ENCODE measurements at regions not wholly inside any gene's neighbourhood (a gene's known extent, or its start where the extent isn't known, plus 50 kb on each side); places are given as distances from the start of the nearest gene placed in this dataset.
"Not testable (repeated sequence)": the region's sequence is repeated elsewhere in the genome, so short reads cannot be mapped to it uniquely, and the experiment has no call there.

GRCh38 chr14:30345511-30345910, 213.4 kb upstream of the G2E3 start:
- DNase-seq (no peak), ATAC-seq (no peak)
- H3K4me3 ChIP-seq (ENCODE audit: low read length): no peak overlapping the region
- WGBS: 89% methylated on average over 1 of the region's 1 CpG
- no peak overlapping the region for H3K27ac ChIP-seq (ENCODE audit: low read length)
- H3K4me1 ChIP-seq (ENCODE audit: control insufficient read depth, insufficient read depth, low read length): no peaks in the 10 kb centered on the region
- H3K27me3 ChIP-seq (ENCODE audit: control insufficient read depth, insufficient read depth): no peaks in the 10 kb centered on the region
- no peaks in the 10 kb centered on the region for H3K9me3 ChIP-seq (ENCODE audit: control insufficient read depth, low read length)
- intact Hi-C loops (cut with DNase I): no loop called here

GRCh38 chr14:30348445-30348844, 210.5 kb upstream of the G2E3 start:
- intact Hi-C loops (cut with DNase I): no loop called here
- no peaks in the 10 kb centered on the region for H3K4me1 ChIP-seq (ENCODE audit: control insufficient read depth, insufficient read depth, low read length)
- WGBS: 95% methylated on average over 2 of the region's 2 CpGs
- DNase-seq: no peak
- no peak for ATAC-seq
- no peak overlapping the region for H3K4me3 ChIP-seq (ENCODE audit: low read length)
- no peaks in the 10 kb centered on the region for H3K9me3 ChIP-seq (ENCODE audit: control insufficient read depth, low read length)
- H3K27ac ChIP-seq (ENCODE audit: low read length): no peak overlapping the region
- H3K27me3 ChIP-seq (ENCODE audit: control insufficient read depth, insufficient read depth): no peaks in the 10 kb centered on the region

GRCh38 chr14:30349520-30349919, 209.4 kb upstream of the G2E3 start:
- DNase-seq (no peak), ATAC-seq (no peak)
- no peaks in the 10 kb centered on the region for H3K27me3 ChIP-seq (ENCODE audit: control insufficient read depth, insufficient read depth)
- H3K27ac ChIP-seq (ENCODE audit: low read length): no peak overlapping the region
- no peaks in the 10 kb centered on the region for H3K4me1 ChIP-seq (ENCODE audit: control insufficient read depth, insufficient read depth, low read length)
- intact Hi-C loops (cut with DNase I): no loop called here
- H3K9me3 ChIP-seq (ENCODE audit: control insufficient read depth, low read length): no peaks in the 10 kb centered on the region
- H3K4me3 ChIP-seq (ENCODE audit: low read length): no peak overlapping the region
- 86% methylated on average over 3 of the region's 3 CpGs for WGBS

GRCh38 chr14:30354439-30354838, 204.5 kb upstream of the G2E3 start:
- DNase-seq (no peak), ATAC-seq (no peak)
- 40% methylated on average over 1 of the region's 1 CpG for WGBS
- Histone ChIP-seq H3K9me3 (ENCODE audit: control insufficient read depth, low read length) (no peaks in the 10 kb centered on the region), H3K4me3 (ENCODE audit: low read length) (no peak overlapping the region), H3K4me1 (ENCODE audit: control insufficient read depth, insufficient read depth, low read length) (no peaks in the 10 kb centered on the region), H3K27me3 (ENCODE audit: control insufficient read depth, insufficient read depth) (no peaks in the 10 kb centered on the region), H3K27ac (ENCODE audit: low read length) (no peak overlapping the region)
- intact Hi-C loops (cut with DNase I): no loop called here

GRCh38 chr14:30355431-30355913, 203.5 kb upstream of the G2E3 start:
- WGBS: 28% methylated on average over 5 of the region's 5 CpGs
- Histone ChIP-seq H3K4me1 (ENCODE audit: control insufficient read depth, insufficient read depth, low read length) (no peaks in the 10 kb centered on the region), H3K27me3 (ENCODE audit: control insufficient read depth, insufficient read depth) (no peaks in the 10 kb centered on the region), H3K9me3 (ENCODE audit: control insufficient read depth, low read length) (no peaks in the 10 kb centered on the region), H3K27ac (ENCODE audit: low read length) (no peak overlapping the region), H3K4me3 (ENCODE audit: low read length) (no peak overlapping the region)
- ATAC-seq (no peak), DNase-seq (no peak)
- intact Hi-C loops (cut with DNase I): no loop called here

- no peaks in the 10 kb centered on the region for H3K4me1 ChIP-seq (ENCODE audit: control insufficient read depth, insufficient read depth, low read length)
- ATAC-seq: no peak
- H3K27ac ChIP-seq (ENCODE audit: low read length): no peak overlapping the region
- H3K4me3 ChIP-seq (ENCODE audit: low read length): no peak overlapping the region
- intact Hi-C loops (cut with DNase I): no loop called here
- 79% methylated on average over 7 of the region's 7 CpGs for WGBS
- DNase-seq: no peak
- no peaks in the 10 kb centered on the region for H3K27me3 ChIP-seq (ENCODE audit: control insufficient read depth, insufficient read depth)
- no peaks in the 10 kb centered on the region for H3K9me3 ChIP-seq (ENCODE audit: control insufficient read depth, low read length)
Observed at GRCh38 chr14:30356438-30357202, 202.3 kb upstream of the G2E3 start.

- Histone ChIP-seq H3K27me3 (ENCODE audit: control insufficient read depth, insufficient read depth) (no peaks in the 10 kb centered on the region), H3K4me1 (ENCODE audit: control insufficient read depth, insufficient read depth, low read length) (no peaks in the 10 kb centered on the region), H3K9me3 (ENCODE audit: control insufficient read depth, low read length) (no peaks in the 10 kb centered on the region), H3K4me3 (ENCODE audit: low read length) (no peak overlapping the region), H3K27ac (ENCODE audit: low read length) (no peak overlapping the region)
- 90% methylated on average over 8 of the region's 8 CpGs for WGBS
- DNase-seq: no peak
- intact Hi-C loops (cut with DNase I): no loop called here
- ATAC-seq: no peak
Observed at GRCh38 chr14:30357791-30358190, 201.2 kb upstream of the G2E3 start.

- Histone ChIP-seq H3K9me3 (ENCODE audit: control insufficient read depth, low read length) (no peaks in the 10 kb centered on the region), H3K27ac (ENCODE audit: low read length) (no peak overlapping the region), H3K4me1 (ENCODE audit: control insufficient read depth, insufficient read depth, low read length) (no peaks in the 10 kb centered on the region), H3K27me3 (ENCODE audit: control insufficient read depth, insufficient read depth) (no peaks in the 10 kb centered on the region), H3K4me3 (ENCODE audit: low read length) (no peak overlapping the region)
- WGBS: 68% methylated on average over 10 of the region's 10 CpGs
- intact Hi-C loops (cut with DNase I): no loop called here
- no peak for DNase-seq
- no peak for ATAC-seq
Observed at GRCh38 chr14:30362369-30363218, 196.4 kb upstream of the G2E3 start.

- H3K4me3 ChIP-seq (ENCODE audit: low read length); H3K27ac ChIP-seq (ENCODE audit: low read length); H3K4me1 ChIP-seq (ENCODE audit: control insufficient read depth, insufficient read depth, low read length); intact Hi-C loops (cut with DNase I); H3K27me3 ChIP-seq (ENCODE audit: control insufficient read depth, insufficient read depth); DNase-seq; ATAC-seq; H3K9me3 ChIP-seq (ENCODE audit: control insufficient read depth, low read length): not testable (repeated sequence)
- WGBS: 91% methylated on average over 18 of the region's 27 CpGs
Observed at GRCh38 chr14:30363219-30363880, 195.6 kb upstream of the G2E3 start.

GRCh38 chr14:30369502-30370180, 189.3 kb upstream of the G2E3 start:
- Histone ChIP-seq H3K9me3 (ENCODE audit: control insufficient read depth, low read length) (no peaks in the 10 kb centered on the region), H3K4me1 (ENCODE audit: control insufficient read depth, insufficient read depth, low read length) (no peaks in the 10 kb centered on the region), H3K4me3 (ENCODE audit: low read length) (no peak overlapping the region), H3K27ac (ENCODE audit: low read length) (no peak overlapping the region), H3K27me3 (ENCODE audit: control insufficient read depth, insufficient read depth) (no peaks in the 10 kb centered on the region)
- WGBS: 85% methylated on average over 6 of the region's 6 CpGs
- intact Hi-C loops (cut with DNase I): loop anchor here in 1 of 4 donors (10.0 kb wide), 1 partner anchor 155 kb away; no protein-coding TSS in a partner anchor
- DNase-seq (no peak), ATAC-seq (no peak)
